Tibial artery (tissue), 4 donors: ENCODE measurements at regions not wholly inside any gene's neighbourhood (a gene's known extent, or its start where the extent isn't known, plus 50 kb on each side); places are given as distances from the start of the nearest gene placed in this dataset.

ENCODE experiments used
- DNase-seq, 2 donors: peaks; one replicate each; pipeline ENCODE4 v3.0.0-alpha.2; 2019
- H3K27ac ChIP-seq, 2 donors: fragments of 200-600 bp; sonication (generic) in 1 of 2; 1 replicate in 1 of 2; 2 replicates in 1 of 2; pipeline ENCODE4 v1.5.1; 2018 to 2019; ENCODE audit warnings: mild to moderate bottlenecking in 1 of 2
- H3K27me3 ChIP-seq, 2 donors: fragments of 200-600 bp; sonication (generic) in 1 of 2; one replicate each; pipeline versions ENCODE4 v1.5.1 to v1.6.0; 2016 to 2019
- H3K36me3 ChIP-seq, 3 donors: fragments of 200-600 bp; sonication (generic) in 2 of 3; one replicate each; pipeline ENCODE4 v1.5.1; 2016 to 2019; ENCODE audit warnings: mild to moderate bottlenecking in 2 of 3
- H3K4me1 ChIP-seq, 4 donors: fragments of 200-600 bp; sonication (generic) in 2 of 4; 1 replicate in 3 of 4; 2 replicates in 1 of 4; pipeline ENCODE4 v1.5.1; 2016 to 2019
- H3K4me3 ChIP-seq, 2 donors: fragments of 200-600 bp; sonication (generic) in 1 of 2; 1 replicate in 1 of 2; 2 replicates in 1 of 2; pipeline ENCODE4 v1.5.1; 2018 to 2019; ENCODE audit warnings: mild to moderate bottlenecking in 2 of 2
- H3K9me3 ChIP-seq, 3 donors: fragments of 200-600 bp; sonication (generic) in 1 of 3; one replicate each; pipeline ENCODE4 v1.5.1; 2016 to 2019
- CTCF ChIP-seq, 2 experiments: fragments of 200-600 bp in 1 of 2; fragments of 450-650 bp in 1 of 2; IDR thresholded peaks; one replicate each; pipeline ENCODE4 v1.5.1; 2017 to 2019; ENCODE audit warnings: antibody characterized with exemption in 2 of 2, mild to moderate bottlenecking in 1 of 2, moderate library complexity in 1 of 2
- intact Hi-C: fragments of 100-400 bp; cut with DNase I; formaldehyde crosslinking; loops from one replicate; pipeline ENCODE4 v1.15.0; 2023; ENCODE audit warnings: low total_unique reads

DNA sequence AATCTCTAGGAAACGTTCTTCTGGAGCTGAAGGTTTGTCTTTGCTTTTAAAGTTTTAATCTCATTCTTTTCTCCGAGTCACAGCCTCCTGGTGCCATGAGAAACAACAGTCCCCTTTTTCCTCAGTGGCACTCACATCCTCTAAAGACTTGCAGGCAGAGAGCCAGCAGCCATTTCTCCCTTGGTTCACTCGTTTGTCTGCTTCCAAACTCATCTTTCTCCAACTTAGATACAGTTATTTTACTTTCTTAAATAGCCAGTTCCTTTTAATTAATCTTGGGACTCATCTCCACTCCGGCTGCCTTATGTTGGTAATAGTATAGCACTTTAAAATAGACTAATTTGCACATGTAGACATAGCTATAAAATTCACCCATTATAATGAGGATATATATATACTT, 555.2 kb downstream of the FGF9 start:
- TF ChIP-seq CTCF (IDR thresholded peaks at IDR 0.05), result no peak
- Histone ChIP-seq H3K36me3 (no peaks in the 10 kb centered on the region), H3K27me3 (no peaks in the 10 kb centered on the region), H3K4me3 (no peak overlapping the region), H3K9me3 (no peaks in the 10 kb centered on the region), H3K27ac (no peak overlapping the region), H3K4me1 (no peaks in the 10 kb centered on the region)
- DNase-seq, result no peak
- intact Hi-C loops, result no loop called here

DNA sequence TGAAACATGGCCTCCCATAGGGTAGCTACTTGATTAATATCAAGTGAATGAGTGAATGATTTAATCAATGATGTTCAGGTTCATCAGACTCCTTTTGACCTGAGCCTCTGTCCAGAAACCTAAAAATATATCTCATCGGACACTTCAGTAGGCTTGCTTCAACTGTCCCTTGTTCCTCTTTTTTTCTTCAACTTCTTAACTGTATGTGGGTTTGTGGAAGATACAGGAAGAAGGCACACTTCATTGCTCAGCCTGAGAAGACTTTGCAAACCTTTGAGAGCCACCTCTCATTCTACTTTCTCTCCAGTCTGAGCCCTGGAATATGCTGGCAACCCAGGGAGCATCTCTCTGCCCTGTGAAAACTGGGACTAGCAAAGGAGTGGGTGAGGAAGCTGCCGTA, 557.0 kb downstream of the FGF9 start:
- H3K36me3 ChIP-seq, result no peaks in the 10 kb centered on the region
- TF ChIP-seq CTCF (IDR thresholded peaks at IDR 0.05), result no peak
- intact Hi-C loops, result no loop called here

DNA sequence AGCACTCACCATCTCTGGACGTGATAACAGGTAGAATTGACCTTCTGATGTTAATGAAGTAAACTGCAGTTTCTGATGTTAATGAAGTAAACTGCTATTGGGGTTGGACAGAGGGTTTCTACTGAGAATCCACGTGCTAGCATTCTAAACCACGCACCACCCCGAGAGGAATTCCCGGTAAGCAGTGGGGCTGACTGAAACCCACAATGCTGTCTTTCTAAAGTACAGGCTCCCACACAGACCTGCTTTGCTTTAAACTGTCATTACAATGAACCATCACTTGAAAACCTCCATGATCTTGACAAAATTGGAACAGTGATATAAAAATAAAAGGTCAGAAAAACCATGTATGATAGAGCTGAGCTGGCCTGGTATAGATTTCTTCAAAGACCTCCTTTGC, 559.0 kb downstream of the FGF9 start:
- Histone ChIP-seq H3K9me3 (no peaks in the 10 kb centered on the region), H3K27ac (no peak overlapping the region), H3K27me3 (no peaks in the 10 kb centered on the region), H3K36me3 (no peaks in the 10 kb centered on the region), H3K4me1 (no peaks in the 10 kb centered on the region), H3K4me3 (no peak overlapping the region)
- intact Hi-C loops, result no loop called here
- DNase-seq, result no peak
- no peak for TF ChIP-seq CTCF (IDR thresholded peaks at IDR 0.05)

More for the DNA sequence above, 557.0 kb downstream of the FGF9 start:
- no peak for DNase-seq
- Histone ChIP-seq H3K9me3 (no peaks in the 10 kb centered on the region), H3K4me1 (no peaks in the 10 kb centered on the region), H3K27ac (no peak overlapping the region), H3K27me3 (no peaks in the 10 kb centered on the region), H3K4me3 (no peak overlapping the region)

GRCh38 chr13:22232186-22232585, 561.3 kb downstream of the FGF9 start:
- no peak overlapping the region for H3K4me3 ChIP-seq
- intact Hi-C loops, result no loop called here
- no peaks in the 10 kb centered on the region for H3K27me3 ChIP-seq
- H3K4me1 ChIP-seq, result no peaks in the 10 kb centered on the region
- no peaks in the 10 kb centered on the region for H3K9me3 ChIP-seq
- no peak for DNase-seq
- H3K36me3 ChIP-seq, result no peaks in the 10 kb centered on the region
- TF ChIP-seq CTCF (IDR thresholded peaks at IDR 0.05), result no peak
- H3K27ac ChIP-seq, result no peak overlapping the region

DNA sequence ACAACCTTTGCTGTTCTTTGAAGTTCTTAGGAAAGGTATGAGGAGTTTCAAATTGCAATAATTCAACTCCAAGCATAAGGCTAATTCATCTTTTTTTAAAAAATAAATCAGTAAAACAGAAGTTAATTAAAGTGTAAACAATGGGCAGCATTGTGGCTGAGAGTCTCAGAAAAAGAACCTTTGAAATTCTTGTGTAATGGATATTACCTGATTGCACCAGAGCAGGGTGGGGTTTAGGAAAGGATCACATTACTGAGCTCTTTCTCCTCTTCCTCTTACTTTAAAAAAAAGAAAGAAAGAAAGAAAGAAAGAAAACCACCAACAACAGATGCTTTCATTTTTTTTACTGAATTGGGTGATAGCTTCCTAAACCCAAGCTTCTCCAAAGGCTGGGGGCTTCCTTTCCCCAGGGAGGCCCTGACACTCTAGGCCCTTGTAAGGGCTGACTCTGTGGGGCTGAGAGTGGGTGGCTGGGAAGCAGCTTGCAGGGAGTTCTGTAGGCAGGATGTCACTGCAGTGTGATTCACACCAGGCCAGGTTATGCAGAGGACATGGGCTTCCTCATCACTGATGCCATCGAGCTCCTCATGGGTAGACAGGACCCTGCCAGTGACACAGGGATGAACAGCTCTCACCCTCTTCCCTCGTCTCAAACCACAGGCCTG, 564.5 kb downstream of the FGF9 start:
- H3K36me3 ChIP-seq, result no peaks in the 10 kb centered on the region
- no peaks in the 10 kb centered on the region for H3K4me1 ChIP-seq
- H3K9me3 ChIP-seq, result no peaks in the 10 kb centered on the region
- DNase-seq, result no peak
- no peak overlapping the region for H3K27ac ChIP-seq
- no peak overlapping the region for H3K4me3 ChIP-seq
- intact Hi-C loops, result no loop called here
- no peak for TF ChIP-seq CTCF (IDR thresholded peaks at IDR 0.05)
- H3K27me3 ChIP-seq, result no peaks in the 10 kb centered on the region

- DNase-seq, result no peak
Observed at GRCh38 chr13:22235950-22236290, 565.0 kb downstream of the FGF9 start.

More at GRCh38 chr13:22235950-22236290, 565.0 kb downstream of the FGF9 start:
- H3K36me3 ChIP-seq, result no peaks in the 10 kb centered on the region
- H3K4me1 ChIP-seq, result no peaks in the 10 kb centered on the region
- no peaks in the 10 kb centered on the region for H3K9me3 ChIP-seq
- H3K27ac ChIP-seq, result no peak overlapping the region
- H3K4me3 ChIP-seq, result no peak overlapping the region
- TF ChIP-seq CTCF (IDR thresholded peaks at IDR 0.05), result no peak
- H3K27me3 ChIP-seq, result no peaks in the 10 kb centered on the region
- intact Hi-C loops, result no loop called here
